Activated T-cell treated with anti-CD3 and anti-CD28 coated beads for 4 hours (primary cell): ENCODE measurements at regions not wholly inside any gene's neighbourhood (a gene's known extent, or its start where the extent isn't known, plus 50 kb on each side); places are given as distances from the start of the nearest gene placed in this dataset.
"Not testable (repeated sequence)": the region's sequence is repeated elsewhere in the genome, so short reads cannot be mapped to it uniquely, and the experiment has no call there.

Experiments used
- DNase-seq: peaks from one replicate; pipeline ENCODE4 v3.0.0-alpha.2; 2020

DNA sequence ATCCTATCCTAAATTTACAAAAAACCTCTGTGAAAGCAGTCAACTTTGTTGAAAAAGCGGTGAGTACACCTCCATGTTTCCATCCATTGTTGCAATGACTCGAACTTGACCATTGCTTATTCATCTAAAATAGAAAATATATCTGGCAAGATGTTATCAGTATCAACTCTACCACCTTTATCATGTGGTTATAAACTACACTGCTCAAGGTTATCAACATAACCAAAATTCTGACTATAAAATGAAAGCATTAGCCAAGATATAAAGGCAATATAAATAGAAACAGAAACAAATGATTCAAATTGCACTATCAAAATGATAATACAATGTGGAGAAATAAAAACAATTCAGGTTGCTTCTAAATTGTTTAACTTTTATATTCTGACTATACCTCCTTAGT lies 150.0 kb downstream of the AVL9 start:
- not testable (repeated sequence) for DNase-seq

DNA sequence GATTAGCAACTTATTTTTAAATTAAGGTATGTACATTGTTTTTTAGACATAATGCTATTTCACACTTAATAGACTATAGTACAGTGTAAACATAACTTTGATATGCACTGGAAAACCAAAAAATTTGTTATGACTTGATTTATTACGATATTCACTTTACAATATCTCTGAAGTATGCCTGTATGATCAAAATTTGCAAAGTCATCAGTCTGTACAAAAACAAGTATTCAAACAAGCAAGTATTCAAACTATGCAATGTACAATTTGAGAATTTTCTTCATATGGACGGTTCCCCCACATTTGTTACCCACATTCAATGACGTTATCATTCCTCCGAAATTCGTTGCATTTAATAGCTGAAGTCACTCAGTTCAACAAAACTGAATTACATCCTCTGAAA lies 147.9 kb downstream of the AVL9 start:
- DNase-seq = no peak

DNA sequence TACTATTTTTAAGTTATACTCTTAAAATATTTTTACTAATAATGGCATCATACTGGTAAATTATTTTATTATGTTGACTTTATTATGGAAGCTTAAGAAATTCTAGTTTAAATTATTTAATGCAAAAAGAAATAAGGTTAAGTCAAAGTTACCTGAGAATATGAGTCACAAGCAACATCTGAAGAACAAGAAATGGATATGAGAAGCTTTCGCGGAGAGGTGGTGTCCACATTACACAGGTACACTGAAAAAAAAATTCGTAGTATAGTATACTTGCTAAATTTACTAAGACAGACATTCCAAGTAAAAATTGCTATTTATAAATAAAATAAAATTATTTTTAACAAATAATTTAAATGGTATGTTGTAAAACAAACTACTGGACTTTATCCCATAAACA lies 143.8 kb downstream of the AVL9 start:
- no peak for DNase-seq

DNA sequence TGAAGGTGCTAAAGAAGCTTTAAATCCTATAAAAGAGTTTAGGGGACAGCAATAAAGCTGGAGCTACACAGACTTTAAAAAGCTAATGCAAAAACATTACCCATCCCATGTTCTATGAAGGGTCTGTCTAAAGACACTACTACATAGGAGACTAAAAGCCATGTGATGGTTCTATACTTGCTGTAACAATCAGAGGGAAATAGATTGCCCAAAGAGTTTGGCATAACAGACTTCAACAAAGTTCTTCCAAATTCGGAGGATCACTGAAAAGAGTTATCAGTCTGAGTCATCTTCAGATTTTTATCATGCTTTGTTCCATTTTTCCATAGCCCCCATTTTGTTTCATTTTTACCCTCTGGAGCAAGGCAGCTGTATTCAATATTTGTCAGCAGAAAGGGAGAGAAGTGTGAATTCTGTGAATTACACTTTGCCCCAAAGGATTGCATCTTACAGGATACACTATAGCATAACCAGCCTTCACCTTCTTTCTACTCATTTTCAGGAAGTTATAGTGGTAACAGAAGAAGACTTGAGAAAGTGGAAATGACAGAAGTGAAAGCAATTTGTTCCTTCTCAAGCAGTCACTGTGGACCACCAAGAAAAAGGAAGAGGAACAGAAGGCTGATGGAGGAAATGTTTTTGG lies 143.3 kb downstream of the AVL9 start:
- DNase-seq = not testable (repeated sequence)
